DOHH2 (cell line): ENCODE measurements at regions not wholly inside any gene's neighbourhood (a gene's known extent, or its start where the extent isn't known, plus 50 kb on each side); places are given as distances from the start of the nearest gene placed in this dataset.

ENCODE experiments used
- CTCF ChIP-seq: fragments of 200-600 bp; sonication (generic); IDR thresholded peaks from one replicate; pipeline ENCODE4 v1.5.1; 2014; ENCODE audit warnings: antibody characterized with exemption, mild to moderate bottlenecking, low read depth, low read length; ENCODE audit not compliant: poor library complexity, severe bottlenecking
- EZH2phosphoT487 ChIP-seq: fragments of 200-600 bp; sonication (generic); IDR thresholded peaks from 2 replicates; pipeline ENCODE4 v1.6.1; 2017; ENCODE audit warnings: borderline replicate concordance, mild to moderate bottlenecking, antibody characterized with exemption, low read length, moderate library complexity, mixed read lengths

- TF ChIP-seq CTCF (no peak), EZH2phosphoT487 (no peak)
Observed at GRCh38 chr3:154933581-154933980, 146.5 kb upstream of the MME start.
